ACC112 (cell line): ENCODE measurements at regions not wholly inside any gene's neighbourhood (a gene's known extent, or its start where the extent isn't known, plus 50 kb on each side); places are given as distances from the start of the nearest gene placed in this dataset.
A peak's percentile ranks its signal among the peaks of the same experiment; 100 is the strongest.

Source experiments
- H2AFZ ChIP-seq: fragments of 200-600 bp; sonication (generic); one replicate; pipeline ENCODE4 v1.6.0; 2017; ENCODE audit warnings: antibody characterized with exemption, low read length; ENCODE audit not compliant: unreplicated experiment
- H3K27ac ChIP-seq: fragments of 200-600 bp; sonication (generic); 2 replicates; pipeline ENCODE4 v1.5.1; 2014; ENCODE audit warnings: low read depth, mild to moderate bottlenecking, antibody characterized with exemption, low read length, moderate library complexity
- H3K27me3 ChIP-seq: fragments of 200-600 bp; sonication (generic); 2 replicates; pipeline ENCODE4 v1.6.1; 2014; ENCODE audit warnings: mild to moderate bottlenecking, antibody characterized with exemption, low read length, moderate library complexity, mixed read lengths; ENCODE audit not compliant: insufficient read depth
- H3K36me3 ChIP-seq: fragments of 200-600 bp; sonication (generic); 2 replicates; pipeline ENCODE4 v1.6.1; 2016; ENCODE audit warnings: mild to moderate bottlenecking, antibody characterized with exemption, low read length, moderate library complexity, mixed read lengths; ENCODE audit not compliant: insufficient read depth
- H3K4me1 ChIP-seq: fragments of 200-600 bp; sonication (generic); one replicate; pipeline ENCODE4 v1.6.1; 2016; ENCODE audit warnings: low read length, mixed read lengths; ENCODE audit not compliant: insufficient read depth, unreplicated experiment, control insufficient read depth
- H3K4me3 ChIP-seq: fragments of 200-600 bp; sonication (generic); 2 replicates; pipeline ENCODE4 v1.5.1; 2014; ENCODE audit warnings: mild to moderate bottlenecking, low read depth, low read length
- H3K79me2 ChIP-seq: fragments of 200-600 bp; sonication (generic); one replicate; pipeline ENCODE4 v1.6.0; 2016; ENCODE audit warnings: low read length; ENCODE audit not compliant: control insufficient read depth, unreplicated experiment, insufficient read depth

- Histone ChIP-seq H3K4me3 (no peak overlapping the region), H3K4me1 (no peaks in the 10 kb centered on the region), H3K27me3 (no peaks in the 10 kb centered on the region), H3K36me3 (no peaks in the 10 kb centered on the region), H3K27ac (no peak overlapping the region), H3K79me2 (no peaks in the 10 kb centered on the region), H2AFZ (no peak overlapping the region)
These were observed 370.0 kb downstream of the KCNJ2 start for GRCh38 chr17:70539132-70539924.

DNA sequence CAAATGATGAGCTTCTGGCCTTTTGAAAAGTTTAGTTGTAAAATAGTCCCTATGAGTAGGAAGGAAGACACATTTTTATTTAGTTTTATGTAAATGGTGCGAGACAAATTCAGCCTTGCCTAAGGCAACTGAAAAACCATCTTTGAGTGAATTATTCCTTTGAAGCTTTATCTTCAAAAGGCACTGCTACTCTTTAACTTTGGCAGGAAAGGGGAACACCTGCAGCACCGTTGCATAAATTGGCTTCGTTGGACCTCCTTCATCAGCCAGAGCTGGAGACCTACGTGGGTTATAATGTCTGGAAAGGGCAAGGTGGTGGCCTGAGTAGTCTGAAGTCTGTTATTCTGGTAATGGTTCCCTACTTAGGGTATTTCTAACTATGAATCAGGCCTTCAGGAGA, 373.5 kb downstream of the KCNJ2 start:
- H3K27me3 ChIP-seq: no peaks in the 10 kb centered on the region
- no peak overlapping the region for H3K4me3 ChIP-seq
- H3K27ac ChIP-seq: no peak overlapping the region
- H2AFZ ChIP-seq: no peak overlapping the region
- H3K79me2 ChIP-seq: no peaks in the 10 kb centered on the region
- H3K36me3 ChIP-seq: no peaks in the 10 kb centered on the region
- no peaks in the 10 kb centered on the region for H3K4me1 ChIP-seq

- Histone ChIP-seq H3K27ac (no peak overlapping the region), H3K36me3 (no peaks in the 10 kb centered on the region), H2AFZ (no peak overlapping the region), H3K4me1 (no peaks in the 10 kb centered on the region), H3K79me2 (no peaks in the 10 kb centered on the region), H3K27me3 (no peaks in the 10 kb centered on the region), H3K4me3 (no peak overlapping the region)
These were observed 375.0 kb downstream of the KCNJ2 start for GRCh38 chr17:70544317-70544716.

DNA sequence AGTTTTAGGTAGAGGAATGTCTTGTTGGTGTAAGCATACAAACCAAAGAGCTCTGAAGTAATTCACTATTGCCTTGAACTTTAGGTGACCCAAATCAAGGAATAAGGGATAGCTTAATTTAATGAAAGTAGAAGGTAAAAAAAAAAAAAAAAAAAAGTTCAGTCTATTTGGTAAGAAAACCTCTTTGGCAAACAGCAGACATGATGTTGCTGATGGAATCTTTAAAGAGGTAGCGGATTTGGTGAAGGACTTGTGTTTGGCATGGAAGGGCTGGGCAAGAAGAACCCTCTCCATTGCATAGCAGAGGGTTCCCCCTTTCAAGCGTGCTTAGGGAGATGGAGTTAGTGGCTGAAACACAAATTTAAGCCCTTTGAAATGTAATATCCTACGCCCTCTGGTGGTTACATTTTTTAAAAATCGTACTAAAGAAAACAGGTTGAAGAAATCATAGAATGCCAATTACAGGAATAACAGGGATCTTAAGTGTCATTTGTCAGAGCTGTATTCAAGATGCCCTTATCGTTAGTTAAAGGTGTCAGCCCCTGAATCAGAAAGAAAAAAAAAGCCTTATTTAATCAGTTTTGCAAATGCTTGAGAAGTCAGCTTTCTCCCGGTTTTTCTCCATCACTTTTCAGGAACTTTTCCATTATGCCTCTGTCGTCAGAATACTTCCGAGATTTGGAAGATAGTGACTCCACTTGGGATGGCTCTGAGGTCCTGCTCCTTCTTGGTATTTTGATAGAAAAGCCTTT, 383.1 kb downstream of the KCNJ2 start:
- Histone ChIP-seq H3K4me3 (peak overlapping the region; percentile 24; the same call in 1 of the 2 replicates), H3K79me2 (no peaks in the 10 kb centered on the region), H3K4me1 (no peaks in the 10 kb centered on the region), H3K27me3 (no peaks in the 10 kb centered on the region), H3K36me3 (no peaks in the 10 kb centered on the region), H2AFZ (no peak overlapping the region), H3K27ac (no peak overlapping the region)

- Histone ChIP-seq H3K79me2 (no peaks in the 10 kb centered on the region), H2AFZ (no peak overlapping the region), H3K4me3 (peak overlapping the region; percentile 24; the same call in 1 of the 2 replicates), H3K27ac (no peak overlapping the region), H3K4me1 (no peaks in the 10 kb centered on the region), H3K36me3 (no peaks in the 10 kb centered on the region), H3K27me3 (no peaks in the 10 kb centered on the region)
These were observed 383.6 kb downstream of the KCNJ2 start for GRCh38 chr17:70552982-70553334.

- Histone ChIP-seq H3K27ac (no peak overlapping the region), H3K4me3 (no peak overlapping the region), H3K36me3 (no peaks in the 10 kb centered on the region), H3K79me2 (no peaks in the 10 kb centered on the region), H2AFZ (no peak overlapping the region), H3K4me1 (no peaks in the 10 kb centered on the region), H3K27me3 (no peaks in the 10 kb centered on the region)
These were observed 386.4 kb downstream of the KCNJ2 start for GRCh38 chr17:70555723-70556122.

- H3K36me3 ChIP-seq: no peaks in the 10 kb centered on the region
- H2AFZ ChIP-seq: no peak overlapping the region
These were observed 389.5 kb downstream of the KCNJ2 start for GRCh38 chr17:70558821-70559220.

GRCh38 chr17:70560471-70560870, 391.1 kb downstream of the KCNJ2 start:
- Histone ChIP-seq H3K79me2 (no peaks in the 10 kb centered on the region), H3K27me3 (no peaks in the 10 kb centered on the region), H2AFZ (no peak overlapping the region)

More at GRCh38 chr17:70558821-70559220, 389.5 kb downstream of the KCNJ2 start:
- H3K27ac ChIP-seq: no peak overlapping the region
- H3K4me1 ChIP-seq: peaks cover 1% of the 10 kb centered on the region
- H3K4me3 ChIP-seq: no peak overlapping the region
- no peaks in the 10 kb centered on the region for H3K79me2 ChIP-seq
- no peaks in the 10 kb centered on the region for H3K27me3 ChIP-seq

GRCh38 chr17:70562137-70562536, 392.8 kb downstream of the KCNJ2 start:
- Histone ChIP-seq H3K27me3 (no peaks in the 10 kb centered on the region), H3K4me3 (no peak overlapping the region), H3K27ac (no peak overlapping the region), H3K79me2 (no peaks in the 10 kb centered on the region), H3K4me1 (peaks cover 7% of the 10 kb centered on the region), H2AFZ (no peak overlapping the region), H3K36me3 (no peaks in the 10 kb centered on the region)

More at GRCh38 chr17:70560471-70560870, 391.1 kb downstream of the KCNJ2 start:
- Histone ChIP-seq H3K4me3 (no peak overlapping the region), H3K27ac (no peak overlapping the region), H3K4me1 (peaks cover 7% of the 10 kb centered on the region), H3K36me3 (no peaks in the 10 kb centered on the region)

DNA sequence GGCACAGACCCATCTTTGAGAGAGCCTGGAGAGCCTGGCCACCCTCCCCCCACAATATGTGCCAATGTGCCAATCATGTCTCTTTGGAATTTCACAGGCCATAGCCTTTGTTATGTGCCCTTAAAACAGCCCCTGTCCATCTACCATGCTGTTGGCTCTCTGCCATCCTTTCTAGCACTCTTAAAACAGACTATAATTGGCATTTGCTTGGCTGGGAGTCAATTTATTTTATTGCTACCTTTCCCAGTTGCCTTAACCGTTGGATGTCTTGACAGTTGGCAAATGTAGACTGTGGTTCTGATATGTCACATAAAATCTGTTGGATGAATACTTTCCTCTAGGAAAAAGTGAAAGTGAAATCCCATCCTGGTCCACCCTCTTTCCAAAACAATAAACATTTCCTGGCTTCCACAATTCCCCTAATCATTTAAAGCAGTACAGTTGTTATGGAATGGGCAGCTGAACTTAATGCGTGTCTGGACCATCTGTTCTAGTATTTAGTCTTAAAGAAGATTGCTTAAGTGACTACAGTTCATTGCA, 394.0 kb downstream of the KCNJ2 start:
- H3K4me1 ChIP-seq: peaks cover 7% of the 10 kb centered on the region
- peak overlapping the region; percentile 9 for H2AFZ ChIP-seq
- peak overlapping the region; percentile 54 for H3K4me3 ChIP-seq
- no peaks in the 10 kb centered on the region for H3K27me3 ChIP-seq
- H3K79me2 ChIP-seq: no peaks in the 10 kb centered on the region
- no peaks in the 10 kb centered on the region for H3K36me3 ChIP-seq
- H3K27ac ChIP-seq: no peak overlapping the region
